Activated CD8-positive, alpha-beta memory T cell treated with anti-CD3 and anti-CD28 coated beads, Interleukin-2, amount 50 U/mL, for 4 hours (primary cell): ENCODE measurements at regions not wholly inside any gene's neighbourhood (a gene's known extent, or its start where the extent isn't known, plus 50 kb on each side); places are given as distances from the start of the nearest gene placed in this dataset.

Experiments used
- DNase-seq: peaks from one replicate; pipeline ENCODE4 v3.0.0-alpha.2; 2020

DNA sequence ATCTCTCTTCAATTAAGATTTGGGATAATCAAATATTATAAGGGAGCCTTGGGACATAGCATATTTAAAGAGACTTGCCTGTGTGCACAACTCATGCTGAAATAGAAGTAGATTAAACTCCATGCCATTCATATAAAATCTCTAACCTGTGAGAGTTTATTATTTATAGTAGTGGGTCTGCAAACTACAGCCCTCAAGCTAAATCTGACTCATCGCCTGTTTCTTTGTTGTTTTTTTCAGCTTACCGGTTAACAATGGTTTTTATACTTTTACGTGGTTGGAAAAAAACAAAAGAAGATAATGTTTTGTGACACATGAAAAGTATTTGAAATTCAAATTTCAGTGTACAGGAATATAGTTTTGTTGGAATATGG, 61.9 kb upstream of the GHR start:
- DNase-seq: no peak

DNA sequence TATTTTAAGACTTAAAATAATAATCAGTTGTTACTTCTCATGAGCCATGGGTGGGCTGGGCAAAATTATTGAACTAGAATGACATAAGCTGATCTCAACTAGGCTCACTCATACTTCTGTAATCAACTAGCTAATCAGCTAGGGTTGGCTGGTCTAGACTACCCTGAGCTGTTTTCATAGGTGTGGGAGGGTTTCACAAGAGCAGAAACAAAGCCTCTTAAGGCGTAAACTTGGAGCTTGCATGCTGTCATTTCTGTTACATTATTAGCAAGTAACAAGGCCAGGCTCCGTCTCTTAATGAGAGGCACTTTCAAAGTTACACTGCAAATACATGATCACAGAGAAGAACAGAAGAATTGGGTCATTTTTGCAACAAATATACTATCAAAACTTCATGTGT, 57.2 kb upstream of the GHR start:
- DNase-seq: no peak
